ENCODE measurements at regions not wholly inside any gene's neighbourhood (a gene's known extent, or its start where the extent isn't known, plus 50 kb on each side); places are given as distances from the start of the nearest gene placed in this dataset.

DNA sequence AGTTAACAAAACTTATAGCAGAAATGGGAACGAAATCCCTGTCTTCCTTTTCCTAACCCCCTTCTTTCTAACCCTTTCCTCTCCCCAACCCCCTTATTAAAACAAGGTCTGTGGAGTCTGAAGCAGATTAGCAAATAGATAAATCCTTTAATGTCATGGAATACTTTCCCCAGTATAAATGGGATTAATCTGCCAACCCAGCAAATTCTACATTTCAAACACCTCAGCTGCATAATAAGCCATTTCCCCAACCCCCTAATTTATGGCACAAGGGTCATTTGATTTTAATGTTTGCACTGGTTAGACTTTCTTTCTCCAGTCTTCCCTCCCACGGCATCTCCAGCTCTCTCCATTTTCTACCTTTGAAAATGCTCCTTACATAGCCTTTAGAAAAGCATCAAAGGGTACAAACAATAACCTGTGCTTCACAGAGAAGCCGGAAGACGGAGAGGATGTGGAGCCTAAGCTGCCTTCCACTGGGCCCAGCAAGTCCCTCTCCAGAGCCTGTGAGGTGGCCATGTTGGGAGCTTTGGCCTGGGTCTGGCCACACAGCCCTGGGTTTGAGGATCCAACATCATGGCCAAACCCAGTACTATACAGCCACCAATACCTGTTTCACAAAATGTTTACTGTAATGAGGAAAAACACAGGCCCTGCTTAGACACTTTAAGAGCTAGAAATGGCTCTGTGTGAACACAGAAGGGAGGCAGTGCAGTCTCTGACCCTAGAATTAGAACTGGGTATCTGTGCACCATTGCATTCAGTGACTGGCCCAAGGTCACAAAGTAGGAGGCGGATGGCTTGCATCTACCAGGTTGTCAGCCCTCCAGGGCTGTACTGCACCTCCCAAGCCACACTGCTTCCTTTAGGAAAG is 56.9 kb upstream of the SPRY1 start:
- no peak for DNase-seq

DNA sequence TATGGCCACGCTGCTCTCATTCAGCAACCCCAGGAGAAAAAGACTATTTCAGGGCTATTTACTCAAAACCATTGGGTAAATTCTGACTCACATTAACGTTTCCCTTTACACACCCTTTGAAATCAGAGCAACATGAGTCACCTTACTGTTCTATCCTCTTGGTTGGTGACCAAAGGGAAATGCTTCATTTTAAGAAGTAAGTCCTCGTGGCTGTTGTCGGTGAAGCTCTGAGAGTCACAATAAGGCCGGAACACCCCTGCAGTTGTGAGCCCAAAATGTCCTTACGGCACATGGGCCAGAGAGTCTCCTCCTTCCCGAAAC is 56.3 kb upstream of the SPRY1 start:
- DNase-seq, result no peak

- DNase-seq, result no peak
Observed at GRCh38 chr4:123342498-123342897, 54.1 kb upstream of the SPRY1 start.

DNA sequence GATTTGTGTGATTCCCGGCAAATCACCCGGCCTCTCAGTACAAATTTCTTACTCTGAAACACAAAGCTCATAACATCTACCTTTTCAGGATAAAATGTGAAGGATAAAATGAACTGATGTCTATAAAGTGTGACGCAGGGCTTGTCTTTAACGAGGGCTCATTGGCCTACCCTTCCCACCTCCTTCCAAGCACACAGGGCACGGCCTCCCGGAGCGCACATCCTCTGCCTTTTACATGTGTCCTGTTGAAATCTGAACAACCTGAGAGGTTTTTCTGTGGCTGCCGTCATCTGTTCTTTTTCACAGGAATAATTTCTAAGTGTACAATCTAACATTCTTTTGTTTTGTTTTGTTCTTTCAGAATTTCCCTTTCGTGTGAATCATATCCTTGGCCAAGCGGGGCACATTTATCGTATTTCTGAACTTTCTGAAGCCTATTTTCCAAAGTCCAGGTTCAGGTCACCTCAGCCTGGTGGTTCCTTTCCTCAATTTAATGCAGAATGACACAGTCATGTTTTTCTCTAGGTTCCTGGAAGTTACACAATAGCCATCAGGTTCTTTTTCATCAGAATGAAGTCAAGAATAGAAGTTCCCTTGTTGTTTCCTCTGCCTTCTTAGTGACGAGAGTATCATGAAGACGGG is 53.1 kb upstream of the SPRY1 start:
- DNase-seq, result no peak

- DNase-seq, result no peak
Observed at GRCh38 chr4:123345137-123345934, 51.3 kb upstream of the SPRY1 start.

- no peak for DNase-seq
Observed at GRCh38 chr4:123345935-123346300, 50.7 kb upstream of the SPRY1 start.

GRCh38 chr4:123346330-123346940 is 50.2 kb upstream of the SPRY1 start:
- DNase-seq, result no peak
